OCI-M2 (cell line): ENCODE measurements at regions not wholly inside any gene's neighbourhood (a gene's known extent, or its start where the extent isn't known, plus 50 kb on each side); places are given as distances from the start of the nearest gene placed in this dataset.

Experiments
- DNase-seq: peaks from one replicate; lab custom pipeline; 2025; ENCODE audit not compliant: unreplicated experiment; lab: John Stamatoyannopoulos, UW

DNA sequence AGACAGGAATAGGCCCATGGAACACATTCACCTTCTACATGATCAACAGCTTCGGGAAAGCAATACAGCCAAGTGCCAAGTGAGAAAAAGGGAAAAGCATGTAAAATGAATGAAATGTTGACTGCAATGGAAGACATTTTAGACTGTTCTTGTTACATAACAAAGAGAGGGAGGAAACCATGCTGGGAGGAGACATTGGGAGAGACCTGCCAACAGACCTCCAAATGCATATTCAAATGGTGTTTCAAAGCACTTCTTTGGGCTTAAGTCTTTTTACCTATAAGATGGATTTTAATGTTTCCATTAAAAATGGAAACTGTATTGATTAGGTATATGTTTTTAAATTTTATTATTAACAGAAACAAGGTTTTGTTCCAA is 350.0 kb upstream of the THBS1 start:
- DNase-seq, result no peak

- DNase-seq, result no peak
Observed at GRCh38 chr15:39232512-39232911, 348.4 kb upstream of the THBS1 start.

DNA sequence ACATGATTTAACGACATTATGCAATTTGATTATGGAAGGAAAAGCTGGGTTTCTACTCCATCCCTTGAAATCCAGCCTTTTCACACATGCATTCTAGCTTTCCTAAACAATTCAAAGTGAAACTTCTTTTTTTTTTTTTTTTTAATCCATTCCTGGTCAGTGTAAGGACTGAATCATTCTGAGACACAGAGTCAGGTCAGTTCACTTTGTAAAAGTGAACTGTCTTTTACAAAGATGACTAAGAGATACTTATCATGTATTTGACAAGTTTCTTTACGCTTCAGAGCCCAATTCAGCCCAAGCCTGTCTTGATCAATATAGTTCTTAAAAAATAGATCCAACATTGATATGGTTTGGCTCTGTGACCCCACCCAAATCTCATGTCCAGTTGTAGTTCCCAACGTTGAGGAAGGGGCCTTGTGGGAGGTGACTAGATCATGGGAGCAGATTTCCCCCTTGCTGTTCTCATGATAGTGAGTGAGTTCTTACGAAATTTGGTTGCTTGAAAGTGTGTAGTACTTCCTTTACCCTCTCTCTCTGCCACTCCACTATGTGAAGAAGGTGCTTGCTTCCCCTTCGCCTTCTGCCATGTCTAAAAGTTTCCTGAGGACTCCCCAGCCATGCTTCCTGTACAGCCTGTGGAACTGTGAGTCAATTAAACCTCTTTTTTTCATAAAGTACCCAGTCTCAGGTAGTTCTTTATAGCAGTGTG is 345.6 kb upstream of the THBS1 start:
- no peak for DNase-seq

DNA sequence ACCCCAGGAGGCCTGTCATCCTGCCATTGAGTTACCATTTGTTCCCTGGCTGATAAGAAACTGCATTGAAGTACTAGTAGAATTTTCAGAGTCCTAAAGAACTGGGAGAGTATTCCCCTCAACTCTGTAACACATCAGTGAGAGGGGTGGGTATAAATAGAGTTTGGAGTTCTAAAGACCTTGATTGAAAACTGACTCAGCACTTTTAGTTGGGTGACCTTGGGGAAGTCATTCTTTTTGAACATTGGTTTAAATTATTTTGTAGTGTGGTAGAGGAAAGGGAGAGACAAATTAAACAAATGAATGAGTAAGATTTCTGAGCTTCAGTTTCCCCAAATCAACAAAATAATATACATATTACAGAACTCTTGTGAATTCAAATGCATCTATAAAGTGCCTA is 344.5 kb upstream of the THBS1 start:
- DNase-seq, result no peak

- DNase-seq, result no peak
Observed at GRCh38 chr15:39238443-39238842, 342.4 kb upstream of the THBS1 start.

- DNase-seq, result no peak
Observed at GRCh38 chr15:39239562-39239961, 341.3 kb upstream of the THBS1 start.

DNA sequence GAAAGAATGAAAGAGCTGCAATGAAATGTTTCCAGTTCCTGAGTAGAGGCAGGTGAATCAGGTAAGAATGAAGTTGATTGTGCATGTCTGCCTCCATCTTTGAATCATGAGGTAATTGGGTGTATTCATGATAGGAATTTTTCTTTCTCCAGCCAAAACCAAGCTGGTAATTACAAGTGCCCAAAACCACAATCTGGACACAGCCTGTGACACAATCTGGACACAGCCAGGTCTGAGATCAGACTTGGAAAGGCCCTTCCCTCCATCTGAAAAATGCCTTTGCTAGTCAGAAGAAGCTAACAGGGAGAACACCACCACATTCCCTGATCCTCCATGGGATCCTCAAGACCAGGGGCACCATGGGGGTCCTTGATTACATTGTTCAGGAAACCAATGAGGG is 338.5 kb upstream of the THBS1 start:
- DNase-seq, result no peak

DNA sequence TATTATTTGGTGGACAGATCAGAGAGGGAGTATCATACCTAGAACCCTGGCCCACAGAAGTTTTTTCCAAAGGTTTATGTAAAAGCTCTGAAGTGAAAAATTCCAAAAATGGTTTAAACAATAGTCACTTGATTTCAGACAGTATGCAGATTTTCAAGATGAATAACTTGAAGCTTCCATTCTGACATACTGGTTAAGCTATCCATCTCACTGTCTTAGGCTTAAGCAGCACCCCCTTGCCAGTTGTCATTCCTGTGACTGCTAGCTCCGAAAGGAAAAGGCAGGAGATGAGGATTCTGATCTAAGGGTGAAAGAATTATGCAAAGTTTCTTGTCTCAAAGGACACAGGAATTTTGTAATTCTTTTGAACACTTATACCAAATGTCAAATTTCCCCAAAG is 337.5 kb upstream of the THBS1 start:
- no peak for DNase-seq

DNA sequence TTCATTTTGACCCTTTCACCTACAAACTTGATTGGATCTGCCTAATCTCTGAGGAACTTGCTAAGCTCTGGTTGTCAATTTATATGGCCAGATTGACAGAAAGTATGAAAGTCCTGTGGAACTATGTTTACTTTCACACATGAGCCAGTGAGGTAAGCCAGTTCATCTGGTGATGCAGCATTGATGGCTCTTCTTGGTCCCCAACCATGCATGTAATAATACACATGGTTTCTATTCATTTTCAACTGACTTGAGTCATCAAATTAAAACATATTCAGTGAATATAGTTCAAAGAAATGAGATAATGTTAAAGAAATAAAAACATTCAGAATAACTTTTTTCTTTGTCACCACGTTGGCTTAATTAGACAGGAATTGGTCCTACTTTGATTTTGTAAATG is 336.1 kb upstream of the THBS1 start:
- DNase-seq, result no peak

- DNase-seq, result no peak
Observed at GRCh38 chr15:39246523-39246922, 334.4 kb upstream of the THBS1 start.

DNA sequence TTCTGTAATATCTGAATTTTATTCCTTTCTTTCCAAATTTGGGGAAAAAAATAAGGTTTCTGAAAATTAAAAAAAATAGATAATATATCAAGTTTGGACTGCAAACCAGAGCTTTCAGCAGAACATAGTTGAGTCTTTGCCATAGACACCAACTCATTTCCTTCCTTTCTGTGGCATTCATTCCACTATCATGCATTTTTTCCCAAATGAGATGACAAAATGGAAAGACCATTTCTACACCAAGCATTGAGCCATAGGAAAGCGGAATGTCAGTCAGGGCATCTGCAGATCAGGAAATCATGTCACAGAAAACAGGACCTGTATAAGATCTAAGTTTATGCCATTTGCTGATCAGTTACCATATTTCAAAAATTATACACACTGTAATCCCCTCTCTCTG is 333.3 kb upstream of the THBS1 start:
- no peak for DNase-seq

GRCh38 chr15:39248204-39248603 is 332.7 kb upstream of the THBS1 start:
- no peak for DNase-seq

DNA sequence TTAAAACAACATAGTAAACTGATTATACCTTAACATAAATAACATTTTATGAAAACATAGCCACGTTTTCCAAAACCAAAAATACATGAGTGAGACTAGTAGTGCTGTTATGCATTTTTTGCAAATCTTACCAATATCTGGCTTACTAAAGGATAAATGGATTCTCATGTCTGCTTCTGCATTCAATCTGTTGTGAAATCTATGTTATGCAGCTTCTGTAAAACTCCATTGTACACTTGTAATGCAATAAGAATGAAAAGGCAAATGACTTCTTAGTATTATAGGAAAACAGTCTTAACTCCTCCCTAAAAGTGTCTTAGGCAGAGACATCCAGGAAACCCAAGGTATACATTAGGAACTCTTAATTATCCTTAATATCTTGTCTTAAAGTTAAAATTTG is 330.9 kb upstream of the THBS1 start:
- no peak for DNase-seq

GRCh38 chr15:39250460-39251186 is 330.3 kb upstream of the THBS1 start:
- DNase-seq, result no peak

DNA sequence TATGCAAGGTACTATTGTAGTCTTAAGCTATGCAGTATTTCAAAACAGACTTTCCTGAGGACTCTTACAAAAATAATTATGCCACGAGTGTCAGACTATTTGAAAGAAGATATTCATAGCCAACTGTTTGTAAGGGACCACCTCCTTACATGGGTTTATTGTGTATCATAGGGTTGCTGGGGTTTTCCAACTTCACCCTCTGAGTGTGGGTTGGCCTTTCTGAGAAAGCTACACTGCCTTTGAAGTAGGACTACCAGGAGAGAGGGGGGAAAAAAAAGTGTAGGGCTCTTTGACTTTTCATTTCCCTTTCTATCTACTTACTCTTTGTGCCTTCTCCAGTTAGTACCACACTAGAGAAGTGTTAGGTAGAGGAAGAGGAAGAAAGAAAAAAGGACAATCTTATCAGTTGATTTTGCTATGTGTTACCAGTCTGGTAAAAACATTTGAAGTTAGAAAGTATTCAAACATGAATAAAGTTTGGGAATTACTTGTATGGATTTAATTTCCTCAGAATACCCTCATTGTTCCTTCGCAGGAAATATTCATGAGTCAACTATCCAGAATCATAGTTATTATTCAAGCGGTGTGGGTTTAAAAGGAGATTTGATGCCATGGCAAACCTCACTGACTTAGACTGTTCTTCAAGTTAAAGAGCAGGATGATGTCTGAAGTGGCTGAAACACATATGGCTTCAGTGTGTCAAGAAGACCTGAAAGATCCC is 329.3 kb upstream of the THBS1 start:
- no peak for DNase-seq

- no peak for DNase-seq
Observed at GRCh38 chr15:39252134-39252470, 328.8 kb upstream of the THBS1 start.

DNA sequence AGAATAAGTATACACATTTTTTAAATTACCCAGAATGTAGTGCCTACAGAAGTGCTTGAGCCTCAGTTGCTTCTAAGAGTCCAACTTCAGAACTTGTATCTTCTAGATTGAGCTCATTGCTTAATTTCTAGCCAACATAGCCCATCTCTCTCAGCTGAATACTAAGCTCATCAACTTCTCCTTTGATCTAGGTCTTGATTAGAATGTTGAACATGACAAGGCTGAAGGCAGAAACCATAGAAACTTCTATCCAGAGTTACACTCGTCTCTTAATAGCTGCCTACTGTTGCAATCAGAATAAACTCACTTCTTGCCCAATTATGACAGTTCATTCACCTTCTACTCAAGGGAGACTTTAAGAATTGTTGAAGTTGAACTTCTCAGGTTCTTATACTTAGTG is 327.3 kb upstream of the THBS1 start:
- DNase-seq, result no peak

GRCh38 chr15:39254181-39254580 is 326.7 kb upstream of the THBS1 start:
- DNase-seq, result no peak

- no peak for DNase-seq
Observed at GRCh38 chr15:39255760-39256159, 325.1 kb upstream of the THBS1 start.

- no peak for DNase-seq
Observed at GRCh38 chr15:39260391-39260790, 320.5 kb upstream of the THBS1 start.

- no peak for DNase-seq
Observed at GRCh38 chr15:39260791-39261190, 320.1 kb upstream of the THBS1 start.
